HepG2 (cell line): ENCODE measurements at regions not wholly inside any gene's neighbourhood (a gene's known extent, or its start where the extent isn't known, plus 50 kb on each side); places are given as distances from the start of the nearest gene placed in this dataset.

Experiments
- KAT2B ChIP-seq: fragments of 150-350 bp; IDR thresholded peaks from 2 replicates; pipeline ENCODE4 v1.6.1; 2014; ENCODE audit warnings: low read depth, low read length, borderline replicate concordance
- MXI1 ChIP-seq: IDR thresholded peaks from 3 replicates; pipeline ENCODE4 v1.6.1; 2012; ENCODE audit warnings: low read depth, low read length, inconsistent platforms, borderline replicate concordance
- NFKB2 ChIP-seq: sonication (generic); formaldehyde crosslinking; IDR thresholded peaks from 2 replicates; pipeline ENCODE4 v1.4.0; 2020; ENCODE audit warnings: missing genetic modification reagents, borderline replicate concordance
- TBX3 ChIP-seq: fragments of 450-650 bp; IDR thresholded peaks from 2 replicates; pipeline ENCODE4 v1.6.1; 2017; ENCODE audit warnings: antibody characterized with exemption, mild to moderate bottlenecking, inconsistent platforms, borderline replicate concordance
- YY1 ChIP-seq: IDR thresholded peaks from 2 replicates; pipeline ENCODE4 v1.6.1; 2011; ENCODE audit warnings: low read length, low read depth, moderate library complexity, mild to moderate bottlenecking; ENCODE audit not compliant: insufficient read depth, insufficient replicate concordance
- ZNF12 ChIP-seq: sonication (generic); formaldehyde crosslinking; IDR thresholded peaks from 2 replicates; pipeline ENCODE4 v1.5.0; 2020; ENCODE audit warnings: missing genetic modification reagents
- ZNF256 ChIP-seq: sonication (generic); formaldehyde crosslinking; conservative IDR thresholded peaks from 2 replicates; pipeline ENCODE4 v1.4.0; 2020; ENCODE audit warnings: missing genetic modification reagents
- ZNF432 ChIP-seq: sonication (generic); formaldehyde crosslinking; IDR thresholded peaks from 2 replicates; pipeline ENCODE4 v1.5.0; 2020; ENCODE audit warnings: missing genetic modification reagents, mild to moderate bottlenecking, borderline replicate concordance
- ZNF572 ChIP-seq: sonication (generic); formaldehyde crosslinking; IDR thresholded peaks from 2 replicates; pipeline ENCODE4 v1.5.1; 2020; ENCODE audit warnings: mild to moderate bottlenecking, missing genetic modification reagents
- ZNF792 ChIP-seq: IDR thresholded peaks from 2 replicates; pipeline ENCODE4 v1.6.1; 2016
- ZSCAN31 ChIP-seq: sonication (generic); formaldehyde crosslinking; IDR thresholded peaks from 2 replicates; pipeline ENCODE4 v1.5.0; 2020; ENCODE audit warnings: low read depth, mild to moderate bottlenecking, missing genetic modification reagents
- TF ChIP-seq, protein P1 (sequence below): sonication (generic); formaldehyde crosslinking; IDR thresholded peaks from 2 replicates; pipeline ENCODE4 v1.5.0; 2020; ENCODE audit warnings: mild to moderate bottlenecking, missing genetic modification reagents
- TF ChIP-seq, protein P2 (sequence below): sonication (generic); formaldehyde crosslinking; IDR thresholded peaks from 2 replicates; pipeline ENCODE4 v1.4.0; 2020; ENCODE audit warnings: missing genetic modification reagents
- TF ChIP-seq, protein P3 (sequence below): sonication (generic); formaldehyde crosslinking; IDR thresholded peaks from 2 replicates; pipeline ENCODE4 v1.4.0; 2020; ENCODE audit warnings: missing genetic modification reagents
- TF ChIP-seq, protein P4 (sequence below): sonication (generic); formaldehyde crosslinking; IDR thresholded peaks from 2 replicates; pipeline ENCODE4 v1.5.1; 2020; ENCODE audit warnings: missing genetic modification reagents, mild to moderate bottlenecking, borderline replicate concordance
- TF ChIP-seq, protein P5 (sequence below): IDR thresholded peaks from 2 replicates; pipeline ENCODE4 v1.6.1; 2016

DNA sequence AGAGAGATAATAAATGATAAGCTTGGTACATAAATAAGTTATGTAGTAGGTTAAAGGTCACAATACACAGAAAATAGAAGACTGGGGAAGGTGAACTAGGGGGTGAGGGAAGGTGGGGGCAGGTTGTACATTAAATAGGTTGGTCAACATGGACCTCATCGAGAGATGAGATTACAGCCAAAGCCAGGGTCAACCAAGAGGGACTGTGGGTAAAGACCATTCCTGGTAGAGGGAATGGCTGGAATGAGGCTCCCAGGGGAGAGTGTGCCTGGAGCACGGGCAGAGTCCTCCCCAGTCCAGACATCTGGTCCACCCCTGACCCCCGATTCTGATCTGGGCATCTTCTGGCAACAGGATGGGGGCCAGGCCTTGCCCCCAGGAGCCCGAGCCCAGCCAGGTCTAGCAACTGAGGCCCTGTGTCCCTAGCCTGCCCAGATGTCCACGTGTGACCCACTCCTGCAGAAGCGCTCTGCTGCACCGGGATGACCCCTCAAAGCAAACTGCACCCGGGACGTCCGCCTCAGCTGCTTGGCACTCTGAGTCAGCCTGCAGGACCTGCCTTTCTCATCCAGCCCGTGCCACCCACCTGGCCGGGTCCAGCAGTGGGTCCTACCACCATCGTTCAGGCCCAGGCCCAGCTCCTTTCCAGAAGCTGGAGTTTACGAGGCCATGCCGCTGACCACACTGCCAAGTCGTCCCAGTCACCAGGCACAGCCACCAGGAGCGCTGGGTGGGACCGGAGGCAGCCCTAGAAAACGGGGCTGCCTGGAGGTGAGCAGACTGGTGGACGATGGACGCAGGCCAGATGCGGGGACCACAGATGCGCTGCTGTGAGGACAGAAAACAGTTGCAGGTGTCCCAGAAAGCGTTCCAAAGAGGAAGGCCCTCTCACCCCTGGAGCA lies 56.2 kb upstream of the ID2 start (continued):
- TF ChIP-seq, protein P1, sequence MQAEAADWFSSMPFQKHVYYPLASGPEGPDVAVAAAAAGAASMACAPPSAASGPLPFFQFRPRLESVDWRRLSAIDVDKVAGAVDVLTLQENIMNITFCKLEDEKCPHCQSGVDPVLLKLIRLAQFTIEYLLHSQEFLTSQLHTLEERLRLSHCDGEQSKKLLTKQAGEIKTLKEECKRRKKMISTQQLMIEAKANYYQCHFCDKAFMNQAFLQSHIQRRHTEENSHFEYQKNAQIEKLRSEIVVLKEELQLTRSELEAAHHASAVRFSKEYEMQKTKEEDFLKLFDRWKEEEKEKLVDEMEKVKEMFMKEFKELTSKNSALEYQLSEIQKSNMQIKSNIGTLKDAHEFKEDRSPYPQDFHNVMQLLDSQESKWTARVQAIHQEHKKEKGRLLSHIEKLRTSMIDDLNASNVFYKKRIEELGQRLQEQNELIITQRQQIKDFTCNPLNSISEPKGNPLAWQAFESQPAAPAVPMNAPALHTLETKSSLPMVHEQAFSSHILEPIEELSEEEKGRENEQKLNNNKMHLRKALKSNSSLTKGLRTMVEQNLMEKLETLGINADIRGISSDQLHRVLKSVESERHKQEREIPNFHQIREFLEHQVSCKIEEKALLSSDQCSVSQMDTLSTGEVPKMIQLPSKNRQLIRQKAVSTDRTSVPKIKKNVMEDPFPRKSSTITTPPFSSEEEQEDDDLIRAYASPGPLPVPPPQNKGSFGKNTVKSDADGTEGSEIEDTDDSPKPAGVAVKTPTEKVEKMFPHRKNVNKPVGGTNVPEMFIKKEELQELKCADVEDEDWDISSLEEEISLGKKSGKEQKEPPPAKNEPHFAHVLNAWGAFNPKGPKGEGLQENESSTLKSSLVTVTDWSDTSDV (CRISPR knock-in tag) = peak; percentile 93
- TF ChIP-seq ZNF572 (CRISPR knock-in tag) = peak; percentile 63; the same call in 1 of the 2 replicates
- TF ChIP-seq, protein P2, sequence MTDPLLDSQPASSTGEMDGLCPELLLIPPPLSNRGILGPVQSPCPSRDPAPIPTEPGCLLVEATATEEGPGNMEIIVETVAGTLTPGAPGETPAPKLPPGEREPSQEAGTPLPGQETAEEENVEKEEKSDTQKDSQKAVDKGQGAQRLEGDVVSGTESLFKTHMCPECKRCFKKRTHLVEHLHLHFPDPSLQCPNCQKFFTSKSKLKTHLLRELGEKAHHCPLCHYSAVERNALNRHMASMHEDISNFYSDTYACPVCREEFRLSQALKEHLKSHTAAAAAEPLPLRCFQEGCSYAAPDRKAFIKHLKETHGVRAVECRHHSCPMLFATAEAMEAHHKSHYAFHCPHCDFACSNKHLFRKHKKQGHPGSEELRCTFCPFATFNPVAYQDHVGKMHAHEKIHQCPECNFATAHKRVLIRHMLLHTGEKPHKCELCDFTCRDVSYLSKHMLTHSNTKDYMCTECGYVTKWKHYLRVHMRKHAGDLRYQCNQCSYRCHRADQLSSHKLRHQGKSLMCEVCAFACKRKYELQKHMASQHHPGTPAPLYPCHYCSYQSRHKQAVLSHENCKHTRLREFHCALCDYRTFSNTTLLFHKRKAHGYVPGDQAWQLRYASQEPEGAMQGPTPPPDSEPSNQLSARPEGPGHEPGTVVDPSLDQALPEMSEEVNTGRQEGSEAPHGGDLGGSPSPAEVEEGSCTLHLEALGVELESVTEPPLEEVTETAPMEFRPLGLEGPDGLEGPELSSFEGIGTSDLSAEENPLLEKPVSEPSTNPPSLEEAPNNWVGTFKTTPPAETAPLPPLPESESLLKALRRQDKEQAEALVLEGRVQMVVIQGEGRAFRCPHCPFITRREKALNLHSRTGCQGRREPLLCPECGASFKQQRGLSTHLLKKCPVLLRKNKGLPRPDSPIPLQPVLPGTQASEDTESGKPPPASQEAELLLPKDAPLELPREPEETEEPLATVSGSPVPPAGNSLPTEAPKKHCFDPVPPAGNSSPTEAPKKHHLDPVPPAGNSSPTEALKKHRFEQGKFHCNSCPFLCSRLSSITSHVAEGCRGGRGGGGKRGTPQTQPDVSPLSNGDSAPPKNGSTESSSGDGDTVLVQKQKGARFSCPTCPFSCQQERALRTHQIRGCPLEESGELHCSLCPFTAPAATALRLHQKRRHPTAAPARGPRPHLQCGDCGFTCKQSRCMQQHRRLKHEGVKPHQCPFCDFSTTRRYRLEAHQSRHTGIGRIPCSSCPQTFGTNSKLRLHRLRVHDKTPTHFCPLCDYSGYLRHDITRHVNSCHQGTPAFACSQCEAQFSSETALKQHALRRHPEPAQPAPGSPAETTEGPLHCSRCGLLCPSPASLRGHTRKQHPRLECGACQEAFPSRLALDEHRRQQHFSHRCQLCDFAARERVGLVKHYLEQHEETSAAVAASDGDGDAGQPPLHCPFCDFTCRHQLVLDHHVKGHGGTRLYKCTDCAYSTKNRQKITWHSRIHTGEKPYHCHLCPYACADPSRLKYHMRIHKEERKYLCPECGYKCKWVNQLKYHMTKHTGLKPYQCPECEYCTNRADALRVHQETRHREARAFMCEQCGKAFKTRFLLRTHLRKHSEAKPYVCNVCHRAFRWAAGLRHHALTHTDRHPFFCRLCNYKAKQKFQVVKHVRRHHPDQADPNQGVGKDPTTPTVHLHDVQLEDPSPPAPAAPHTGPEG (CRISPR knock-in tag) = 0 out of 2 replicates have a peak, but pooled peaks have one; percentile 67
- peak; percentile 76 for TF ChIP-seq ZSCAN31 (CRISPR knock-in tag)
- peak; percentile 58 for TF ChIP-seq ZNF256
- TF ChIP-seq MXI1 = no peak
- TF ChIP-seq, protein P3, sequence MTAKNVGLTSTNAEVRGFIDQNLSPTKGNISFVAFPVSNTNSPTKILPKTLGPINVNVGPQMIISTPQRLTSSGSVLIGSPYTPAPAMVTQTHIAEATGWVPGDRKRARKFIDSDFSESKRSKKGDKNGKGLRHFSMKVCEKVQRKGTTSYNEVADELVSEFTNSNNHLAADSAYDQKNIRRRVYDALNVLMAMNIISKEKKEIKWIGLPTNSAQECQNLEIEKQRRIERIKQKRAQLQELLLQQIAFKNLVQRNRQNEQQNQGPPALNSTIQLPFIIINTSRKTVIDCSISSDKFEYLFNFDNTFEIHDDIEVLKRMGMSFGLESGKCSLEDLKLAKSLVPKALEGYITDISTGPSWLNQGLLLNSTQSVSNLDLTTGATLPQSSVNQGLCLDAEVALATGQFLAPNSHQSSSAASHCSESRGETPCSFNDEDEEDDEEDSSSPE (CRISPR knock-in tag) = peak; percentile 65; the same call in 1 of the 2 replicates
- TF ChIP-seq ZNF432 (CRISPR knock-in tag) = no peak
- TF ChIP-seq ZNF792 (CRISPR knock-in tag) = peak; percentile 91
- TF ChIP-seq, protein P4, sequence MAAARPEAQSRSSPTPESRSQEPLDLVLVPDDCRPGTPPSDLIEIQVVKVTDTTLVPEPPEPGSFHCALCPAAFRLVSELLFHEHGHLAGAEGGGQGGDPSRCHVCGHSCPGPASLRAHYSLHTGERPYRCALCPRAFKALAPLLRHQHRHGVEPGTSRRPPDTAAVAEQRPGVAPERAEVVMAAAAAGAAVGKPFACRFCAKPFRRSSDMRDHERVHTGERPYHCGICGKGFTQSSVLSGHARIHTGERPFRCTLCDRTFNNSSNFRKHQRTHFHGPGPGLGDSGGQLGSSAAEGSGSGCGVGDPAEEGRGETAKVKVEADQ = peak; percentile 65
- TF ChIP-seq KAT2B = no peak
- TF ChIP-seq YY1 = peak; percentile 81
- TF ChIP-seq, protein P5, sequence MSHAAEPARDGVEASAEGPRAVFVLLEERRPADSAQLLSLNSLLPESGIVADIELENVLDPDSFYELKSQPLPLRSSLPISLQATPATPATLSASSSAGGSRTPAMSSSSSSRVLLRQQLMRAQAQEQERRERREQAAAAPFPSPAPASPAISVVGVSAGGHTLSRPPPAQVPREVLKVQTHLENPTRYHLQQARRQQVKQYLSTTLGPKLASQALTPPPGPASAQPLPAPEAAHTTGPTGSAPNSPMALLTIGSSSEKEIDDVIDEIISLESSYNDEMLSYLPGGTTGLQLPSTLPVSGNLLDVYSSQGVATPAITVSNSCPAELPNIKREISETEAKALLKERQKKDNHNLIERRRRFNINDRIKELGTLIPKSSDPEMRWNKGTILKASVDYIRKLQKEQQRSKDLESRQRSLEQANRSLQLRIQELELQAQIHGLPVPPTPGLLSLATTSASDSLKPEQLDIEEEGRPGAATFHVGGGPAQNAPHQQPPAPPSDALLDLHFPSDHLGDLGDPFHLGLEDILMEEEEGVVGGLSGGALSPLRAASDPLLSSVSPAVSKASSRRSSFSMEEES (CRISPR knock-in tag) = peak; percentile 64; the same call in 1 of the 2 replicates
- TF ChIP-seq TBX3 = 0 out of 2 replicates have a peak, but pooled peaks have one; percentile 24
- TF ChIP-seq NFKB2 = peak; percentile 95
- TF ChIP-seq ZNF12 (CRISPR knock-in tag) = peak; percentile 11; the same call in 1 of the 2 replicates
